Sigmoid colon (tissue), 6 donors: ENCODE measurements at regions not wholly inside any gene's neighbourhood (a gene's known extent, or its start where the extent isn't known, plus 50 kb on each side); places are given as distances from the start of the nearest gene placed in this dataset.

Source experiments
- DNase-seq: peaks from one replicate; pipeline ENCODE4 v3.0.0-alpha.2; 2019
- H3K27ac ChIP-seq, 4 donors: fragments of 200-600 bp; sonication (generic); one replicate each; pipeline ENCODE4 v1.5.1; 2016 to 2019; ENCODE audit warnings: mild to moderate bottlenecking in 1 of 4
- H3K27me3 ChIP-seq, 3 donors: fragments of 200-600 bp; sonication (generic); one replicate each; pipeline ENCODE4 v1.5.1; 2019; ENCODE audit warnings: mild to moderate bottlenecking in 1 of 3
- H3K36me3 ChIP-seq, 4 donors: fragments of 200-600 bp; sonication (generic); one replicate each; pipeline ENCODE4 v1.5.1; 2016 to 2019
- H3K4me1 ChIP-seq, 4 donors: fragments of 200-600 bp; sonication (generic); one replicate each; pipeline ENCODE4 v1.5.1; 2017 to 2019
- H3K4me3 ChIP-seq, 4 donors: fragments of 200-600 bp; sonication (generic); one replicate each; pipeline ENCODE4 v1.5.1; 2017 to 2019; ENCODE audit warnings: mild to moderate bottlenecking in 2 of 4, moderate library complexity in 1 of 4
- H3K9me3 ChIP-seq, 4 donors: fragments of 200-600 bp in 3 of 4; sonication (generic) in 3 of 4; one replicate each; pipeline versions ENCODE4 v1.5.1 to v1.6.1; 2013 to 2019
- CTCF ChIP-seq, 4 experiments: fragments of 450-650 bp in 3 of 4; fragments of 200-600 bp in 1 of 4; IDR thresholded peaks; one replicate each; pipeline ENCODE4 v1.5.1; 2016 to 2019; ENCODE audit warnings: antibody characterized with exemption in 4 of 4, mild to moderate bottlenecking in 3 of 4, moderate library complexity in 2 of 4
- EP300 ChIP-seq, 4 donors: sonication (generic); formaldehyde crosslinking; IDR thresholded peaks; one replicate each; pipeline ENCODE4 v1.6.1; 2017; ENCODE audit warnings: antibody characterized with exemption in 4 of 4
- POLR2A ChIP-seq, 2 donors: fragments of 450-650 bp; IDR thresholded peaks; one replicate each; pipeline ENCODE4 v1.6.1; 2016; ENCODE audit warnings: antibody characterized with exemption in 2 of 2, mild to moderate bottlenecking in 2 of 2, moderate library complexity in 2 of 2
- POLR2AphosphoS5 ChIP-seq, 4 donors: sonication (generic); formaldehyde crosslinking; IDR thresholded peaks; one replicate each; pipeline ENCODE4 v1.6.1; 2017; ENCODE audit warnings: antibody characterized with exemption in 4 of 4
- WGBS, 2 donors: extraction: QIAGEN DNeasy Blood & Tissue Kit; methylation state at CpG; one replicate each; pipeline ENCODE4 v1.1.7; 2013; 5-methylcytosine and 5-hydroxymethylcytosine counted together
- intact Hi-C: fragments of 100-400 bp; cut with DNase I; formaldehyde crosslinking; loops from one replicate; pipeline ENCODE4 v1.15.1; 2023
- donor health status: healthy with polysubstance abuse.
- donor health status: healthy.

- H3K27me3 ChIP-seq = no peaks in the 10 kb centered on the region
- H3K36me3 ChIP-seq = no peaks in the 10 kb centered on the region
- TF ChIP-seq POLR2AphosphoS5 (IDR thresholded peaks at IDR 0.05) (no peak), EP300 (IDR thresholded peaks at IDR 0.05) (no peak), POLR2A (IDR thresholded peaks at IDR 0.05) (no peak), CTCF (IDR thresholded peaks at IDR 0.05) (no peak)
- H3K4me1 ChIP-seq = peaks cover 0 to 12% (median 6%) of the 10 kb centered on the region in 4 donors
- H3K27ac ChIP-seq = no peak overlapping the region
- H3K4me3 ChIP-seq = no peak overlapping the region
- no peak for DNase-seq
- H3K9me3 ChIP-seq = peaks cover 0 to 2% (median 0%) of the 10 kb centered on the region in 4 donors
- WGBS, 2 donors = 92 to 95% methylated on average over 1 of the region's 1 CpG
- intact Hi-C loops = loop anchor here (1.0 kb wide), 1 partner anchor 20 kb away; no protein-coding TSS in a partner anchor
Measured at GRCh38 chr12:46916796-46917419, 91.1 kb upstream of the SLC38A4 start.

GRCh38 chr12:46917821-46918220, 92.0 kb upstream of the SLC38A4 start:
- no peak for TF ChIP-seq POLR2A (IDR thresholded peaks at IDR 0.05)
- no peak for TF ChIP-seq EP300 (IDR thresholded peaks at IDR 0.05)
- TF ChIP-seq CTCF (IDR thresholded peaks at IDR 0.05) = no peak
- TF ChIP-seq POLR2AphosphoS5 (IDR thresholded peaks at IDR 0.05) = no peak
- Histone ChIP-seq H3K27ac (no peak overlapping the region), H3K36me3 (no peaks in the 10 kb centered on the region), H3K4me1 (peaks cover 0 to 12% (median 6%) of the 10 kb centered on the region in 4 donors), H3K27me3 (no peaks in the 10 kb centered on the region), H3K9me3 (peaks cover 0 to 2% (median 0%) of the 10 kb centered on the region in 4 donors), H3K4me3 (no peak overlapping the region)
- intact Hi-C loops = no loop called here
- 55 to 77% methylated on average over 4 of the region's 4 CpGs for WGBS, 2 donors
- DNase-seq = no peak

GRCh38 chr12:46918631-46919030, 92.8 kb upstream of the SLC38A4 start:
- WGBS, 2 donors = 90 to 94% methylated on average over 9 of the region's 9 CpGs
- TF ChIP-seq POLR2AphosphoS5 (IDR thresholded peaks at IDR 0.05) = no peak
- no peak for TF ChIP-seq EP300 (IDR thresholded peaks at IDR 0.05)
- TF ChIP-seq CTCF (IDR thresholded peaks at IDR 0.05) = no peak
- no peak for TF ChIP-seq POLR2A (IDR thresholded peaks at IDR 0.05)
- H3K27ac ChIP-seq = no peak overlapping the region
- no peaks in the 10 kb centered on the region for H3K27me3 ChIP-seq
- no peak for DNase-seq
- H3K36me3 ChIP-seq = no peaks in the 10 kb centered on the region
- intact Hi-C loops = no loop called here
- no peak overlapping the region for H3K4me3 ChIP-seq
- H3K9me3 ChIP-seq = peaks cover 0 to 2% (median 0%) of the 10 kb centered on the region in 4 donors
- H3K4me1 ChIP-seq = peaks cover 0 to 12% (median 6%) of the 10 kb centered on the region in 4 donors

- peaks cover 0 to 5% (median 4%) of the 10 kb centered on the region in 4 donors for H3K4me1 ChIP-seq
- no peak for TF ChIP-seq EP300 (IDR thresholded peaks at IDR 0.05)
- no peak for TF ChIP-seq POLR2AphosphoS5 (IDR thresholded peaks at IDR 0.05)
- TF ChIP-seq CTCF (IDR thresholded peaks at IDR 0.05) = no peak
- no peak for TF ChIP-seq POLR2A (IDR thresholded peaks at IDR 0.05)
- intact Hi-C loops = no loop called here
- H3K9me3 ChIP-seq = peaks cover 0 to 2% (median 0%) of the 10 kb centered on the region in 4 donors
- no peak for DNase-seq
- H3K36me3 ChIP-seq = no peaks in the 10 kb centered on the region
- WGBS, 2 donors = 82 to 83% methylated on average over 9 of the region's 9 CpGs
- no peaks in the 10 kb centered on the region for H3K27me3 ChIP-seq
- no peak overlapping the region for H3K4me3 ChIP-seq
- no peak overlapping the region for H3K27ac ChIP-seq
Measured at GRCh38 chr12:46919666-46920400, 94.0 kb upstream of the SLC38A4 start.
